ENCODE measurements at regions not wholly inside any gene's neighbourhood (a gene's known extent, or its start where the extent isn't known, plus 50 kb on each side); places are given as distances from the start of the nearest gene placed in this dataset.

DNA sequence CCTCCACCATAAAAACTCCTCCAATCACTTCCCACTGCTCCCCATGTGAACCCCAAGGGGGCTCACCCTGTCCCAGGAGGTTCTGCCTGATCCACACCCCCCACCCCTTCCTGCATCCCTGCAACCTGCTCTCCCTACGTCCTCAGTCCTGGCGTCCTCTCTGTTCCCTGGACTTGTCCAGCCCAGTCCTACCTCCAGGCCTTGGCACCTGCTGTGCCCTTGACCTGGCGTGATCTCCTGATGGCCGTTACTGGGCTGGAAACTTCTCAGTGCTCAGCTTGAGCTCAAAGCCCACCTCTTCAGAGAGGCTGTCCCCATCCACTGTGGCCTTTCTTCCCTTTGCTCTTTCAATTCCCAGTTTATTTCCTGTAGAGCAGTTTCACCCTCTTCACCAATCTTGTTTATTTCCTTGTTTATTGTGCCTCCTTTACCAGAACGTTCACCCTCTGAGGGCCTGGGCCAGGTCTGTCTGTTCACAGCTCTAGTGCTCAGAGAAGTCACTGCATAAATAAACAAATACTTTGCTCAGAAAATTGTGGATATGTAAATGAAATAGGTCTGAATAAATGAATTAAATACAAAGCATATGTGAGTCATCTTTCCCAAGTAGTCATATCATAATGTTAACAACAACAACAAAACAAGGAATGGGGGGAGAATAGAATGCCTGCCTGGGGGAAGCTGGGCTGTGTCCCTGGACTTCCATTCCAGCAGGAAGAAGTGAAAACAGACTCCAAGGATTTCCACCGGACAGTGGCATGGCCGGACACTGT, 175.7 kb upstream of the SULF2 start:
- no peak overlapping the region for H3K9ac ChIP-seq (ENCODE audit: insufficient read depth, low read depth, low read length)
- H3K27ac ChIP-seq (ENCODE audit: extremely low read length, insufficient read depth, low read length) = no peak overlapping the region
- POLR2A ChIA-PET = interaction anchor here (1.0 kb wide), 1 partner anchor 13 kb away, joined by 3 read pairs; no protein-coding TSS in a partner anchor
- peak; percentile 19 for ATAC-seq
- H3K27me3 ChIP-seq (ENCODE audit: control insufficient read depth in 1 of 2, insufficient read depth in 2 of 2, low read length in 2 of 2) = peaks cover 3 to 37% of the 10 kb centered on the region in 2 experiments; a peak in 3 of 5 replicates
- H3K79me2 ChIP-seq (ENCODE audit: insufficient read depth, low read length) = no peaks in the 10 kb centered on the region
- no peaks in the 10 kb centered on the region for H3K36me3 ChIP-seq (replicated peaks in 1 of 2; ENCODE audit: control insufficient read depth in 1 of 2, insufficient read depth in 2 of 2, low read length in 2 of 2)
- peaks cover 30% of the 10 kb centered on the region for H3K4me1 ChIP-seq (ENCODE audit: insufficient read depth, low read length)
- no peak for DNase-seq (ENCODE audit: low spot score)
- H3K9me3 ChIP-seq (ENCODE audit: low read length) = no peaks in the 10 kb centered on the region
- H4K20me1 ChIP-seq (ENCODE audit: insufficient read depth, low read length) = no peaks in the 10 kb centered on the region
- intact Hi-C loops (cut with micrococcal nuclease; ENCODE audit: unreplicated experiment) (no loop called here), in situ Hi-C loops (cut with HindIII; ENCODE audit: extremely low pct_ligation_motif_present, low pct_unique_long_range_greater_than_20kb) (no loop called here)
- H2AFZ ChIP-seq (ENCODE audit: low read length) = no peak overlapping the region
- H3K4me2 ChIP-seq (ENCODE audit: low read depth, low read length) = no peak overlapping the region
- peak; percentile 28 for FAIRE-seq
- CTCF ChIA-PET (ENCODE audit: low intra/inter-chr PET ratio, low total read pairs) = no interaction called here
- 29% methylated on average over 7 of the region's 7 CpGs for WGBS (ENCODE audit: low lambda C conversion rate)
- BruUV-seq (replicated peaks) = no TSS peak
- no peak overlapping the region for H3K4me3 ChIP-seq (replicated peaks in 1 of 3; ENCODE audit: insufficient read depth in 1 of 3, low read depth in 2 of 3, low read length in 3 of 3)
- TF ChIP-seq ARNT (IDR thresholded peaks at IDR 0.05) = 0 out of 2 replicates have a peak, but pooled peaks have one; percentile 20
- no peak for TF ChIP-seq CREB1 (IDR thresholded peaks at IDR 0.05)
- no peak for TF ChIP-seq CREB1 (CRISPR knock-in tag; IDR thresholded peaks at IDR 0.05)
- TF ChIP-seq, protein P1, sequence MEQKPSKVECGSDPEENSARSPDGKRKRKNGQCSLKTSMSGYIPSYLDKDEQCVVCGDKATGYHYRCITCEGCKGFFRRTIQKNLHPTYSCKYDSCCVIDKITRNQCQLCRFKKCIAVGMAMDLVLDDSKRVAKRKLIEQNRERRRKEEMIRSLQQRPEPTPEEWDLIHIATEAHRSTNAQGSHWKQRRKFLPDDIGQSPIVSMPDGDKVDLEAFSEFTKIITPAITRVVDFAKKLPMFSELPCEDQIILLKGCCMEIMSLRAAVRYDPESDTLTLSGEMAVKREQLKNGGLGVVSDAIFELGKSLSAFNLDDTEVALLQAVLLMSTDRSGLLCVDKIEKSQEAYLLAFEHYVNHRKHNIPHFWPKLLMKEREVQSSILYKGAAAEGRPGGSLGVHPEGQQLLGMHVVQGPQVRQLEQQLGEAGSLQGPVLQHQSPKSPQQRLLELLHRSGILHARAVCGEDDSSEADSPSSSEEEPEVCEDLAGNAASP (CRISPR knock-in tag; IDR thresholded peaks at IDR 0.05; ENCODE audit: borderline replicate concordance) = peak; percentile 86; the same call in 1 of the 2 replicates
- no peak for TF ChIP-seq ZNF264 (CRISPR knock-in tag; IDR thresholded peaks at IDR 0.05)
- TF ChIP-seq ZNF816 (CRISPR knock-in tag; IDR thresholded peaks at IDR 0.05; ENCODE audit: borderline replicate concordance) = no peak
- TF ChIP-seq, protein P2, sequence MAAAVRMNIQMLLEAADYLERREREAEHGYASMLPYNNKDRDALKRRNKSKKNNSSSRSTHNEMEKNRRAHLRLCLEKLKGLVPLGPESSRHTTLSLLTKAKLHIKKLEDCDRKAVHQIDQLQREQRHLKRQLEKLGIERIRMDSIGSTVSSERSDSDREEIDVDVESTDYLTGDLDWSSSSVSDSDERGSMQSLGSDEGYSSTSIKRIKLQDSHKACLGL (CRISPR knock-in tag; IDR thresholded peaks at IDR 0.05) = no peak
- 0 out of 2 replicates have a peak, but pooled peaks have one; percentile 24 for TF ChIP-seq FOXK2 (IDR thresholded peaks at IDR 0.05)
- 0 out of 2 replicates have a peak, but pooled peaks have one; percentile 31 for TF ChIP-seq ZNF274 (CRISPR knock-in tag; IDR thresholded peaks at IDR 0.05)
- TF ChIP-seq NCOA1 (CRISPR knock-in tag; IDR thresholded peaks at IDR 0.05) = 0 out of 2 replicates have a peak, but pooled peaks have one; percentile 50
- TF ChIP-seq, protein P3, sequence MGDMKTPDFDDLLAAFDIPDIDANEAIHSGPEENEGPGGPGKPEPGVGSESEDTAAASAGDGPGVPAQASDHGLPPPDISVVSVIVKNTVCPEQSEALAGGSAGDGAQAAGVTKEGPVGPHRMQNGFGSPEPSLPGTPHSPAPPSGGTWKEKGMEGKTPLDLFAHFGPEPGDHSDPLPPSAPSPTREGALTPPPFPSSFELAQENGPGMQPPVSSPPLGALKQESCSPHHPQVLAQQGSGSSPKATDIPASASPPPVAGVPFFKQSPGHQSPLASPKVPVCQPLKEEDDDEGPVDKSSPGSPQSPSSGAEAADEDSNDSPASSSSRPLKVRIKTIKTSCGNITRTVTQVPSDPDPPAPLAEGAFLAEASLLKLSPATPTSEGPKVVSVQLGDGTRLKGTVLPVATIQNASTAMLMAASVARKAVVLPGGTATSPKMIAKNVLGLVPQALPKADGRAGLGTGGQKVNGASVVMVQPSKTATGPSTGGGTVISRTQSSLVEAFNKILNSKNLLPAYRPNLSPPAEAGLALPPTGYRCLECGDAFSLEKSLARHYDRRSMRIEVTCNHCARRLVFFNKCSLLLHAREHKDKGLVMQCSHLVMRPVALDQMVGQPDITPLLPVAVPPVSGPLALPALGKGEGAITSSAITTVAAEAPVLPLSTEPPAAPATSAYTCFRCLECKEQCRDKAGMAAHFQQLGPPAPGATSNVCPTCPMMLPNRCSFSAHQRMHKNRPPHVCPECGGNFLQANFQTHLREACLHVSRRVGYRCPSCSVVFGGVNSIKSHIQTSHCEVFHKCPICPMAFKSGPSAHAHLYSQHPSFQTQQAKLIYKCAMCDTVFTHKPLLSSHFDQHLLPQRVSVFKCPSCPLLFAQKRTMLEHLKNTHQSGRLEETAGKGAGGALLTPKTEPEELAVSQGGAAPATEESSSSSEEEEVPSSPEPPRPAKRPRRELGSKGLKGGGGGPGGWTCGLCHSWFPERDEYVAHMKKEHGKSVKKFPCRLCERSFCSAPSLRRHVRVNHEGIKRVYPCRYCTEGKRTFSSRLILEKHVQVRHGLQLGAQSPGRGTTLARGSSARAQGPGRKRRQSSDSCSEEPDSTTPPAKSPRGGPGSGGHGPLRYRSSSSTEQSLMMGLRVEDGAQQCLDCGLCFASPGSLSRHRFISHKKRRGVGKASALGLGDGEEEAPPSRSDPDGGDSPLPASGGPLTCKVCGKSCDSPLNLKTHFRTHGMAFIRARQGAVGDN (CRISPR knock-in tag; IDR thresholded peaks at IDR 0.05) = peak; percentile 43
- no peak for TF ChIP-seq MAFF (IDR thresholded peaks at IDR 0.05; ENCODE audit: low read depth, low read length)
- no peak for TF ChIP-seq RFX1 (IDR thresholded peaks at IDR 0.05)
- TF ChIP-seq ZMYM3 (CRISPR knock-in tag; IDR thresholded peaks at IDR 0.05) = peak; percentile 26; the same call in 1 of the 2 replicates
- no peak for TF ChIP-seq U2AF2 (IDR thresholded peaks at IDR 0.05; ENCODE audit: low read depth, low read length)
- no peak for TF ChIP-seq NR2C2 (CRISPR knock-in tag; IDR thresholded peaks at IDR 0.05; ENCODE audit: borderline replicate concordance)
- no peak for TF ChIP-seq SAFB2 (CRISPR knock-in tag; IDR thresholded peaks at IDR 0.05; ENCODE audit: borderline replicate concordance, low read depth)
- peak; percentile 26 to 66; a peak in 1 of 4 replicates for TF ChIP-seq NR2F1 (CRISPR knock-in tag; IDR thresholded peaks at IDR 0.05)
- TF ChIP-seq ZSCAN25 (CRISPR knock-in tag; IDR thresholded peaks at IDR 0.05) = 0 out of 2 replicates have a peak, but pooled peaks have one; percentile 26
- TF ChIP-seq NR2F6 (IDR thresholded peaks at IDR 0.05) = no peak; the same call in 1 of the 2 replicates
- TF ChIP-seq NR2F6 (CRISPR knock-in tag; IDR thresholded peaks at IDR 0.05) = peak; percentile 56
